GM13977 (cell line): ENCODE measurements at regions not wholly inside any gene's neighbourhood (a gene's known extent, or its start where the extent isn't known, plus 50 kb on each side); places are given as distances from the start of the nearest gene placed in this dataset.

Source experiments
- DNase-seq: peaks from one replicate; pipeline ENCODE4 v3.0.0; 2012; ENCODE audit warnings: low spot score
- in situ Hi-C: fragments of 300-500 bp; cut with MboI; formaldehyde crosslinking; loops from one replicate; pipeline ENCODE4 v1.12.0; 2022; ENCODE audit warnings: low sequenced_read_pairs, low pct_unique_long_range_greater_than_20kb, mixed read lengths, inconsistent platforms; ENCODE audit not compliant: unreplicated experiment
- TF ChIP-seq, protein P1 (sequence below): IDR thresholded peaks from 2 replicates; pipeline ENCODE4 v1.5.1; 2012; ENCODE audit warnings: mild to moderate bottlenecking, control low read depth; ENCODE audit not compliant: insufficient read depth; ENCODE audit errors: extremely low read depth, missing control alignments

DNA sequence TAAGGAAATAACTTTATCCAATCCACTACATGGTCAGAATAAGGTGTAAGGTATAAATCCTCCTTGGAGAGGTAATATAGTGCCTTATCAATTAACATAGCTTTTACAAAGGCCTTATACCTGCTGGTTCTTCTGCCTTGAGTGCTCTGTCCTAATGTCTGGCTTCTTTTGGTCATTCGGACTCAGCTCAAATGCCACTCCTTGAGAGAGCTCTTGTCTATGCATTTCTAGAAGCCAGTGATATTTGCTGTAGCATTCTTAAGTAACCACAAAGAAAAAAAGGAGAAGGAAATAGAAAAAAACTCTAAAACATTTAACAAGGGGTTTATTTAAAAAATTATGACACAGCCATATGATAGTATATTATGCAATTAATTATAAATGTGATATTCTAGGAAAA lies 444.8 kb upstream of the SLIT2 start:
- DNase-seq: no peak
- TF ChIP-seq, protein P1, sequence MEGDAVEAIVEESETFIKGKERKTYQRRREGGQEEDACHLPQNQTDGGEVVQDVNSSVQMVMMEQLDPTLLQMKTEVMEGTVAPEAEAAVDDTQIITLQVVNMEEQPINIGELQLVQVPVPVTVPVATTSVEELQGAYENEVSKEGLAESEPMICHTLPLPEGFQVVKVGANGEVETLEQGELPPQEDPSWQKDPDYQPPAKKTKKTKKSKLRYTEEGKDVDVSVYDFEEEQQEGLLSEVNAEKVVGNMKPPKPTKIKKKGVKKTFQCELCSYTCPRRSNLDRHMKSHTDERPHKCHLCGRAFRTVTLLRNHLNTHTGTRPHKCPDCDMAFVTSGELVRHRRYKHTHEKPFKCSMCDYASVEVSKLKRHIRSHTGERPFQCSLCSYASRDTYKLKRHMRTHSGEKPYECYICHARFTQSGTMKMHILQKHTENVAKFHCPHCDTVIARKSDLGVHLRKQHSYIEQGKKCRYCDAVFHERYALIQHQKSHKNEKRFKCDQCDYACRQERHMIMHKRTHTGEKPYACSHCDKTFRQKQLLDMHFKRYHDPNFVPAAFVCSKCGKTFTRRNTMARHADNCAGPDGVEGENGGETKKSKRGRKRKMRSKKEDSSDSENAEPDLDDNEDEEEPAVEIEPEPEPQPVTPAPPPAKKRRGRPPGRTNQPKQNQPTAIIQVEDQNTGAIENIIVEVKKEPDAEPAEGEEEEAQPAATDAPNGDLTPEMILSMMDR: no peak
- in situ Hi-C loops: no loop called here

DNA sequence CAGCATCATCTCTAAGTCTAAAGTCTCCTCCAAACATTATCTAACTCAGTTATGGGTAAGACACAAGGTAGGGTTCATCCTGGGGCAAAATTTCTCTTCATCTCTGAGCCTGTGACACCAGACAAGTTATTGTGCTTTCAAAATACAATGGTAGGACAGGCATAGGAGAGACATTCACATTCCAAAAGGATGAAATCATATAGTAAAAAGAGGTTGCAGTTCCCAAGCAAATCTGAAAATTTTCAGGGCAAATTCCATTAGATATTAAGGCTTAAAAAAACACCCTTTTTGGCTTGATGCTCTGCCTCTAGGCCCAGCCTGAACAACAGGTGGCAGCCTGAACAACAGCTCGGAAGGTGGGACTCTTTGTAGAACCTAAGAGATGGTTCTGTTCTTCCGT lies 448.3 kb upstream of the SLIT2 start:
- in situ Hi-C loops: no loop called here
- TF ChIP-seq, protein P1: no peak
- DNase-seq: no peak

DNA sequence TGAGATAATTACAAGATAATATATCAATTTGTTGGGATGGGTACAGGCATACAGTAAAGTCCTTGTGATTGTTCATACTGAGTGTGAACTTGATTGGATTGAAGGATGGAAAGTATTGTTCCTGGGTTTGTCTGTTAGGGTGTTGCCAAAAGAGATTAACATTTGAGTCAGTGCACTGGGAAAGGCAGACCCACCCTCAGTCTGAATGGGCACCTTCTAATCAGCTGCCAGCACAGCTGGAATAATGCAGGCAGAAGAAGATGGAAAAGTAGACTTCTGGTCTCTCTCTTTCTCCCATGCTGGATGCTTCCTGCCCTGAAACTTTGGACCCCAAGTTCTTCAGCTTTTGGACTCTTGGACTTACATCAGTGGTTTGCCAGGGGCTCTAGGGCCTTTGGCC lies 457.9 kb upstream of the SLIT2 start:
- in situ Hi-C loops: no loop called here
- no peak for DNase-seq
- TF ChIP-seq, protein P1: no peak

DNA sequence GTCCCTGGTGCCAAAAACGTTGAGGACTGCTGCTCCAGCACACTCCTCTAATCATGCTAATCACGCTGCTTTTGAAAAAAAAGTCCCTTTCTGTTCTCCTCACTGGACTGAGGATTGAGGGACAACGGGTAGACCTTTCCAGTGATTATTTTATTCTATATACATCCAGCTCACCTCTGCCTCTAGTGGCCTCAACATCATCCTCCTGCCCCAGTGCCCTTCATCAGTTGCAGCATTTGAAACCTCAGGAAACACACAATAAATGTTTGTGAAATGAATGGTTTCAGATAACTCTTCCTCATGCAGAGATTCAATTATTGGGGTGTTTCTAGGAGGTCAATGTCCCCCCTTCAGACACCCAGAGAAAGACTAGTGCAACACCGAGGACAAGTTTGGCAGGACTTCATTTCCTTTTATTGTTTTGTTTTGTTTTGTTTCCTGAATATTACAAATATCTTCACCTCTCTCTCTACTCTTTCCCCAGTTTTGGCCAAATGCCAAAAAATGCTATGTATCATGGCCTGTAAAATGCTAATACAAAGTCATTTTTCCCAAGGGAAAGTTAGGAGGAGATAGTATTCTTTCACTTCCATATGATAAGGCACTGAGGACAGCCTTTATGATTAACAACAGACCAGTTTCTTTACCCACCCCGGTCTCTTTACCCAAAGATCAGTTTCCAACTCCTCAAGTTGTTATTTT lies 460.1 kb upstream of the SLIT2 start:
- no peak for DNase-seq
- in situ Hi-C loops: no loop called here
- TF ChIP-seq, protein P1: no peak

DNA sequence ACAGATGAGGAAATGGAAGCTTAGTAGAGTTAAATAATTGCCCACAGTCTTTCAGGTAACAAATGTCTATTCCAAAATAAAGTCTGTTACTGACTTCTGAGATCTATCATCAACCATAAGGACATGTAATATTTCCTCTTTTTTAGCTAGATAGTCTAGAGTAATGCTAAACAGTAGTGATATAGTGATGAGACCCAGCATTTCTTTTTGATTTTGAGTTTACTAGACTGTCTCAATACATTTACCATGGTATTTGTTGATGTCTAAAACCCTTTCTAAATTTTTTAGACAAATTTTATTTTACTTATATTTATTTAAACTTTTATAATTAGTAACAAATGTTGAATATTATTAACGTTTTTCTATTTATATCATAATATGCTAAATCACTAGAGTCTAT lies 465.1 kb upstream of the SLIT2 start:
- TF ChIP-seq, protein P1: no peak
- in situ Hi-C loops: no loop called here
- DNase-seq: no peak

DNA sequence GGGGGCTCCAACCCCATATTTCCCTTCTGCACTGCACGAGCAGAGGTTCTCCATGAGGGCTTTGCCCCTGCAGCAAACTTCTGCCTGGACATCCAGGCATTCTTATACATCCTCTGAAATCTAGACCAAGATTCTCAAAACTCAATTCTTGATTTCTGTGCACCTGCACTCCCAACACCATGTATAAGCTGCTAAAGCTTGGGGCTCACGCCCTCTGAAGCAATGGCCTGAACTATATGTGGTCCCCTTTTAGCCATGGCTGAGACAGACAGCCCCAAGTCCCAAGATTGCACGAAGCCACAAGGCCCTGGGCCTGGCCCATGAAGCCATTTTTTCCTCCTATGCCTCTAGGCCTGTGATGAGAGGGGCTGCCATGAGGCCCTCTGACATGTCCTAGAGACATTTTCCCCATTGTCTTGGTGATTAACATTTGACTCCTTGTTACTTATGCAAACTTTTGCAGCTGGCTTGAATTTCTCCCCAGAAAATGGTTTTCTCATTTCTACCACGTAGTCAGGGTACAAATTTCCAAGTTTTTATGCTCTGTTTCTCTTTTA lies 468.0 kb upstream of the SLIT2 start:
- TF ChIP-seq, protein P1: no peak
- DNase-seq: no peak
- in situ Hi-C loops: no loop called here
